Keratinocyte (primary cell): ENCODE measurements at regions not wholly inside any gene's neighbourhood (a gene's known extent, or its start where the extent isn't known, plus 50 kb on each side); places are given as distances from the start of the nearest gene placed in this dataset.

ENCODE experiments used
- EZH2 ChIP-seq: IDR thresholded peaks from one replicate; pipeline ENCODE4 v1.6.1; 2012; ENCODE audit warnings: inconsistent platforms, mild to moderate bottlenecking, low read length, moderate library complexity
- TF ChIP-seq, protein P1 (sequence below), 3 experiments: IDR thresholded peaks in 1 of 3; conservative IDR thresholded peaks in 1 of 3; optimal IDR thresholded peaks in 1 of 3; 2 replicates in 2 of 3; 3 replicates in 1 of 3; pipeline versions ENCODE3 to v1.5.1; 2011; ENCODE audit warnings: low read length in 3 of 3, mild to moderate bottlenecking in 3 of 3, moderate library complexity in 2 of 3, control low read depth in 1 of 3, inconsistent platforms in 1 of 3; ENCODE audit not compliant: insufficient read depth in 2 of 3; ENCODE audit errors: extremely low read depth in 1 of 3

DNA sequence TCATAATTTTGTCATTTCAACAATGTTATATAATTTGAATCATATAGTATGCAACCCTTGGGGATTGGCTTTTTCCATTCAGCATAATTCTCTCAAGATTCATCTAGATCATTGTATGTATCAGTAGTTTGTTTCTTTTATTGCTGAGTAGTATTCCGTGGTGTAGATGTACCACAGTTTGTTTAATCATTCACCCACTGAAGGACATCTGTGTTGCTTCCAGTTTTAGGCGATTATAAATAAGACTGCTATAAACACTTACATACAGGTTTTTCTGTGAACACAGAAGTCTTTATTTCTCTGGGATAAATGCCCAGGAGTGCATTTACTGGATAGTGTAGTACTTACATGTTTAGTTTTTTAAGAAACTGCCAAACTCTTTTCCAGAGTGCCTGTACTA, 374.1 kb downstream of the DEPDC1B start:
- TF ChIP-seq EZH2, result no peak
- TF ChIP-seq, protein P1, sequence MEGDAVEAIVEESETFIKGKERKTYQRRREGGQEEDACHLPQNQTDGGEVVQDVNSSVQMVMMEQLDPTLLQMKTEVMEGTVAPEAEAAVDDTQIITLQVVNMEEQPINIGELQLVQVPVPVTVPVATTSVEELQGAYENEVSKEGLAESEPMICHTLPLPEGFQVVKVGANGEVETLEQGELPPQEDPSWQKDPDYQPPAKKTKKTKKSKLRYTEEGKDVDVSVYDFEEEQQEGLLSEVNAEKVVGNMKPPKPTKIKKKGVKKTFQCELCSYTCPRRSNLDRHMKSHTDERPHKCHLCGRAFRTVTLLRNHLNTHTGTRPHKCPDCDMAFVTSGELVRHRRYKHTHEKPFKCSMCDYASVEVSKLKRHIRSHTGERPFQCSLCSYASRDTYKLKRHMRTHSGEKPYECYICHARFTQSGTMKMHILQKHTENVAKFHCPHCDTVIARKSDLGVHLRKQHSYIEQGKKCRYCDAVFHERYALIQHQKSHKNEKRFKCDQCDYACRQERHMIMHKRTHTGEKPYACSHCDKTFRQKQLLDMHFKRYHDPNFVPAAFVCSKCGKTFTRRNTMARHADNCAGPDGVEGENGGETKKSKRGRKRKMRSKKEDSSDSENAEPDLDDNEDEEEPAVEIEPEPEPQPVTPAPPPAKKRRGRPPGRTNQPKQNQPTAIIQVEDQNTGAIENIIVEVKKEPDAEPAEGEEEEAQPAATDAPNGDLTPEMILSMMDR (optimal IDR thresholded peaks at IDR 0.05 in 1 of 3, IDR thresholded peaks at IDR 0.05 in 1 of 3, conservative IDR thresholded peaks at IDR 0.05 in 1 of 3; ENCODE audit: extremely low read depth in 1 of 3, insufficient read depth in 2 of 3, low read length in 3 of 3), result no peak
